K562 (cell line): ENCODE measurements at regions not wholly inside any gene's neighbourhood (a gene's known extent, or its start where the extent isn't known, plus 50 kb on each side); places are given as distances from the start of the nearest gene placed in this dataset.

Experiments
- MTF1 ChIP-seq: fragments of 250-450 bp; sonication (Bioruptor Pico); IDR thresholded peaks from 2 replicates; pipeline ENCODE4 v1.9.0; 2021; ENCODE audit warnings: moderate library complexity, mild to moderate bottlenecking, inconsistent platforms, borderline replicate concordance
- POLR2A ChIP-seq: fragments of 450-650 bp; conservative IDR thresholded peaks from 2 replicates; pipeline ENCODE4 v1.6.1; 2016
- RCOR1 ChIP-seq, 2 experiments: IDR thresholded peaks; 2 replicates each; pipeline ENCODE4 v1.6.1; 2012; ENCODE audit warnings: low read depth in 2 of 2, low read length in 2 of 2, borderline replicate concordance in 1 of 2, improper control_type of control experiment in 1 of 2
- RNF2 ChIP-seq: sonication (generic); IDR thresholded peaks from 2 replicates; pipeline ENCODE4 v1.6.1; 2016
- ZNF76 ChIP-seq: fragments of 250-450 bp; sonication (Bioruptor Pico); IDR thresholded peaks from 2 replicates; pipeline ENCODE4 v1.4.0; 2020; ENCODE audit warnings: mild to moderate bottlenecking, moderate library complexity, borderline replicate concordance
- TF ChIP-seq, protein P1 (sequence below): sonication (generic); formaldehyde crosslinking; IDR thresholded peaks from 2 replicates; pipeline ENCODE4 v1.5.0; 2020; ENCODE audit warnings: missing genetic modification reagents

DNA sequence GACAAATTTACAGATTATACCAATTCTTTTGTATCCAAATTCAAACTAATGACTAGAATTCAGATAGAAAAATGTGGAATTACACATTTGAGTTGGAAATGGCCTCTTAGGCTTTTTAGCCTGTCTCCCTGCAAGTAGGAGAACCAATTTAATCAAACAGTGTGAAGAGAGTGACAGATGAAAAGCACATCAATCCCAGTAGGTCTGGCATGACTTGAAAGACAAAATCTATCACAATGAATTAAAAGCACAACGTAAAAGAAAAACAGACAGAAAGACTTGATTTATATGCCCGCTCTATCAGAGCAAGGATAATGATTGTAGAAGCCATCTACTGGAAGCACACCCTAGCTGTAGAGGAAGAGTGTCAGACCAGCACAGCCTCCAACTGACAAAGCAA, 1084.4 kb upstream of the SPRY2 start:
- TF ChIP-seq, protein P1, sequence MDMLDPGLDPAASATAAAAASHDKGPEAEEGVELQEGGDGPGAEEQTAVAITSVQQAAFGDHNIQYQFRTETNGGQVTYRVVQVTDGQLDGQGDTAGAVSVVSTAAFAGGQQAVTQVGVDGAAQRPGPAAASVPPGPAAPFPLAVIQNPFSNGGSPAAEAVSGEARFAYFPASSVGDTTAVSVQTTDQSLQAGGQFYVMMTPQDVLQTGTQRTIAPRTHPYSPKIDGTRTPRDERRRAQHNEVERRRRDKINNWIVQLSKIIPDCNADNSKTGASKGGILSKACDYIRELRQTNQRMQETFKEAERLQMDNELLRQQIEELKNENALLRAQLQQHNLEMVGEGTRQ: no peak
- no peak for TF ChIP-seq ZNF76
- TF ChIP-seq RCOR1 (IDR thresholded peaks at IDR 0.05; ENCODE audit: borderline replicate concordance in 1 of 2, low read depth in 2 of 2, low read length in 2 of 2): no peak
- no peak for TF ChIP-seq POLR2A
- TF ChIP-seq RNF2: no peak
- no peak for TF ChIP-seq MTF1 (CRISPR knock-in tag)
